ENCODE measurements at regions not wholly inside any gene's neighbourhood (a gene's known extent, or its start where the extent isn't known, plus 50 kb on each side); places are given as distances from the start of the nearest gene placed in this dataset.
"Not testable (repeated sequence)": the region's sequence is repeated elsewhere in the genome, so short reads cannot be mapped to it uniquely, and the experiment has no call there.

DNA sequence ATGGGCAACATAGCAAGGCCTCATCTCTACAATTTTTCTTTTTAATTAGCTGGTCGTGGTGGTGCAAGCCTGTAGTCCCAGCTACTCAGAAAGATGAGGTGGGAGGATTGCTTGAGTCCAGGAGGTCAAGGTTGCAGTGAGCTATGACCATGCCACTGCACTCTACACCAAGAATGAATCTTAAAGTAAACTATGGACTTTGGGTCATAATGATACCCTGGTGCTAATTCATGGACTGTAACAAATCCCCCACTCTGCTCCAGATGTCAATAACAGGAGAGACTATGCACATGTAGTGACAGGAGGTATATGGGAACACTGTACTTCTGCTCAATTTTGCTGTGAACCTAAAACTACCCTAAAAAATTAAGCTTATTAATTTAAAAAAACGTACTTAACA is 155.4 kb downstream of the CEMIP2 start:
- Histone ChIP-seq H3K9me3 (ENCODE audit: control insufficient read depth, low read length) (no peaks in the 10 kb centered on the region), H3K4me1 (ENCODE audit: control insufficient read depth, insufficient read depth, low read length) (peaks cover 2% of the 10 kb centered on the region), H3K27me3 (ENCODE audit: control insufficient read depth, insufficient read depth) (no peaks in the 10 kb centered on the region), H3K4me3 (ENCODE audit: low read length) (no peak overlapping the region), H3K27ac (ENCODE audit: low read length) (no peak overlapping the region)
- no peak for ATAC-seq
- WGBS: 66% methylated on average over 2 of the region's 2 CpGs
- intact Hi-C loops (cut with DNase I): no loop called here
- DNase-seq: no peak

- no peaks in the 10 kb centered on the region for H3K27me3 ChIP-seq (ENCODE audit: control insufficient read depth, insufficient read depth)
- DNase-seq: no peak
- H3K9me3 ChIP-seq (ENCODE audit: control insufficient read depth, low read length): no peaks in the 10 kb centered on the region
- H3K4me3 ChIP-seq (ENCODE audit: low read length): no peak overlapping the region
- peaks cover 2% of the 10 kb centered on the region for H3K4me1 ChIP-seq (ENCODE audit: control insufficient read depth, insufficient read depth, low read length)
- no peak for ATAC-seq
- WGBS: 95% methylated on average over 1 of the region's 1 CpG
- intact Hi-C loops (cut with DNase I): loop anchor here in 2 of 4 donors (10.0 kb wide), 3 partner anchors 95 to 205 kb away; partner anchors contain the start of gene CEMIP2 (in 2 of the 2)
- H3K27ac ChIP-seq (ENCODE audit: low read length): no peak overlapping the region
These were observed 158.9 kb downstream of the CEMIP2 start for GRCh38 chr9:71609448-71609830.

GRCh38 chr9:71608825-71609447 is 159.4 kb downstream of the CEMIP2 start:
- intact Hi-C loops (cut with DNase I): loop anchor here in 2 of 4 donors (10.0 kb wide), 3 partner anchors 96 to 206 kb away; partner anchors contain the start of gene CEMIP2 (in 2 of the 2)
- Histone ChIP-seq H3K4me3 (ENCODE audit: low read length) (no peak overlapping the region), H3K9me3 (ENCODE audit: control insufficient read depth, low read length) (no peaks in the 10 kb centered on the region), H3K4me1 (ENCODE audit: control insufficient read depth, insufficient read depth, low read length) (peaks cover 2% of the 10 kb centered on the region), H3K27ac (ENCODE audit: low read length) (no peak overlapping the region), H3K27me3 (ENCODE audit: control insufficient read depth, insufficient read depth) (no peaks in the 10 kb centered on the region)
- ATAC-seq: peak in 1 of 2 donors; percentile 78
- no peak for DNase-seq
- 67% methylated on average over 4 of the region's 4 CpGs for WGBS

GRCh38 chr9:71608021-71608420 is 160.3 kb downstream of the CEMIP2 start:
- no peak for DNase-seq
- WGBS: 92% methylated on average over 4 of the region's 4 CpGs
- no peak for ATAC-seq
- intact Hi-C loops (cut with DNase I): loop anchor here in 2 of 4 donors (10.0 kb wide), 3 partner anchors 97 to 207 kb away; partner anchors contain the start of gene CEMIP2 (in 2 of the 2)
- no peak overlapping the region for H3K27ac ChIP-seq (ENCODE audit: low read length)
- no peak overlapping the region for H3K4me3 ChIP-seq (ENCODE audit: low read length)
- peaks cover 2% of the 10 kb centered on the region for H3K4me1 ChIP-seq (ENCODE audit: control insufficient read depth, insufficient read depth, low read length)
- no peaks in the 10 kb centered on the region for H3K27me3 ChIP-seq (ENCODE audit: control insufficient read depth, insufficient read depth)
- H3K9me3 ChIP-seq (ENCODE audit: control insufficient read depth, low read length): no peaks in the 10 kb centered on the region

DNA sequence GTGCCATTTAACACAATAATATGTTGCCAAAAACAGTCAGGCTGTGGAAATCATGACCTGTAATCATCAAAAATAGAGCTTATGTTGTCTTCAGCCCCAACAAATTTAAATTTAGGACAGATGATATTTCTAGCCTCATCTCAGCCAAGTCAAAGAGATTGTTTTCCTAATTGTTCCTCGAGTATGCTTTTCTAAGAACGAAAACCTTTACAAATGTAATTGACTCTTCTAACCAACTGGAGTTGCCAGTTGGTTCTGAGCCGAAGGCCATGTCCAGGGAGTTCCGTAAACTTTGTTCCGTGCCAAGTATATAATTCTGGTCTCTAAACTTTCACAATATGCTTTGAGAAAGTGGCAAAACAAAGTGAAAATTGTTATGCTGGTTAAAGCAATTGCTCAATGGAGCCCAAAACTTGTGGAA is 160.8 kb downstream of the CEMIP2 start:
- peak in 1 of 2 donors; percentile 22 for ATAC-seq
- WGBS: 69% methylated on average over 5 of the region's 5 CpGs
- Histone ChIP-seq H3K9me3 (ENCODE audit: control insufficient read depth, low read length) (no peaks in the 10 kb centered on the region), H3K27ac (ENCODE audit: low read length) (no peak overlapping the region), H3K4me3 (ENCODE audit: low read length) (no peak overlapping the region), H3K4me1 (ENCODE audit: control insufficient read depth, insufficient read depth, low read length) (peaks cover 2% of the 10 kb centered on the region), H3K27me3 (ENCODE audit: control insufficient read depth, insufficient read depth) (no peaks in the 10 kb centered on the region)
- intact Hi-C loops (cut with DNase I): loop anchor here in 3 of 4 donors (2.0 to 10.0 kb wide), 4 partner anchors 13 to 207 kb away; partner anchors contain the start of gene CEMIP2 (in 2 of the 3)
- peak in 1 of 3 donors; percentile 19 for DNase-seq

- Histone ChIP-seq H3K27me3 (ENCODE audit: control insufficient read depth, insufficient read depth) (no peaks in the 10 kb centered on the region), H3K4me1 (ENCODE audit: control insufficient read depth, insufficient read depth, low read length) (peaks cover 2% of the 10 kb centered on the region), H3K27ac (ENCODE audit: low read length) (no peak overlapping the region), H3K4me3 (ENCODE audit: low read length) (no peak overlapping the region), H3K9me3 (ENCODE audit: control insufficient read depth, low read length) (no peaks in the 10 kb centered on the region)
- intact Hi-C loops (cut with DNase I): loop anchor here in 2 of 4 donors (10.0 kb wide), 3 partner anchors 100 to 210 kb away; partner anchors contain the start of gene CEMIP2 (in 2 of the 2)
- 61% methylated on average over 5 of the region's 5 CpGs for WGBS
- DNase-seq: peak; percentile 70 to 84 (median 76)
- ATAC-seq: peak; percentile 52 to 86
These were observed 163.9 kb downstream of the CEMIP2 start for GRCh38 chr9:71604197-71605063.

- no peak for ATAC-seq
- Histone ChIP-seq H3K9me3 (ENCODE audit: control insufficient read depth, low read length) (no peaks in the 10 kb centered on the region), H3K4me3 (ENCODE audit: low read length) (no peak overlapping the region), H3K4me1 (ENCODE audit: control insufficient read depth, insufficient read depth, low read length) (no peaks in the 10 kb centered on the region), H3K27me3 (ENCODE audit: control insufficient read depth, insufficient read depth) (no peaks in the 10 kb centered on the region), H3K27ac (ENCODE audit: low read length) (no peak overlapping the region)
- intact Hi-C loops (cut with DNase I): loop anchor here in 2 of 4 donors (10.0 kb wide), 3 partner anchors 102 to 212 kb away; partner anchors contain the start of gene CEMIP2 (in 2 of the 2)
- no peak for DNase-seq
These were observed 165.7 kb downstream of the CEMIP2 start for GRCh38 chr9:71602652-71603051.

GRCh38 chr9:71595762-71596161 is 172.6 kb downstream of the CEMIP2 start:
- ATAC-seq; intact Hi-C loops (cut with DNase I): not testable (repeated sequence)

GRCh38 chr9:71594541-71594940 is 173.8 kb downstream of the CEMIP2 start:
- Histone ChIP-seq H3K27me3 (ENCODE audit: control insufficient read depth, insufficient read depth) (no peaks in the 10 kb centered on the region), H3K4me3 (ENCODE audit: low read length) (no peak overlapping the region), H3K27ac (ENCODE audit: low read length) (no peak overlapping the region), H3K4me1 (ENCODE audit: control insufficient read depth, insufficient read depth, low read length) (no peaks in the 10 kb centered on the region), H3K9me3 (ENCODE audit: control insufficient read depth, low read length) (no peaks in the 10 kb centered on the region)
- intact Hi-C loops (cut with DNase I): no loop called here
- no peak for DNase-seq
- WGBS: 79% methylated on average over 3 of the region's 3 CpGs
- ATAC-seq: no peak

More at GRCh38 chr9:71595762-71596161, 172.6 kb downstream of the CEMIP2 start:
- not testable (repeated sequence) for DNase-seq; H3K9me3 ChIP-seq (ENCODE audit: control insufficient read depth, low read length); H3K4me3 ChIP-seq (ENCODE audit: low read length); H3K27ac ChIP-seq (ENCODE audit: low read length); H3K27me3 ChIP-seq (ENCODE audit: control insufficient read depth, insufficient read depth); H3K4me1 ChIP-seq (ENCODE audit: control insufficient read depth, insufficient read depth, low read length)
- 83% methylated on average over 12 of the region's 12 CpGs for WGBS

DNA sequence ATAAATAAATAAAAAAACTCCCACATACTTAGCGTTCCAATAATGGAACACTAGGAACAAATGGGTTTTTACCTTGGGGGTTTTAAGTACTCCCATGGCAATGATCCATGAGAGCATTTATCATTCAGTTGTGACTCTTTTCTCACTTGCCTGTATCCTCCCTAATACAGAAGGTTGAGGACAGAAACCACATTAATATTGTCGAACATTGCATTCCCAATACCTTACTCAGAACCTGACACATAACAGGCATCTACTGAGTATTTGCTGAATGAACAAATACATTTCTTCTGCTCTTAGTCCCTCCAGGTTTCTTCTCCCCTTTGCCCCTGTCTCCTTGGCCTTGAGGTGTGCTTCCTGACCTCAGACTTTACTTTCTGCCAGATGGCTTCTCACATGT is 175.9 kb downstream of the CEMIP2 start:
- no peak for DNase-seq

DNA sequence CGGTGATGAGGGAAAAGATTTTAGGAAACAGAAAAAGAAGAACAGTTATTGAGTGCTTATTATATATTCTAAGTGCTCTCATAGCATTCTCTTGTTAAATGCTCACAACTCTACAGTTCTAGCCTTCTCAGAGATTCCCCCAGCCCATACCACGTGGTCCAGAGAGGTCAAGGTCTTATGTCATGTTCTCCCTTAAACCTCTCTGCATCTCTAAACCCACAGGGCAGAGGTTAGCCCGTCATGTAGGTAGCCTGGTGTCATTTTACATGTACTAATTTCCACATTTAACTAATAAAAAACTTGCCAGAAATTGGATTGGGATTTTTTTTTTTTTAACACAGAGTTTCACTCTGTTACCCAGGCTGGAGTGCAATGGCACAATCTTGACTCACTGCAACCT is 178.0 kb downstream of the CEMIP2 start:
- ATAC-seq (no peak), DNase-seq (no peak)
- Histone ChIP-seq H3K9me3 (ENCODE audit: control insufficient read depth, low read length) (no peaks in the 10 kb centered on the region), H3K4me1 (ENCODE audit: control insufficient read depth, insufficient read depth, low read length) (no peaks in the 10 kb centered on the region), H3K27me3 (ENCODE audit: control insufficient read depth, insufficient read depth) (no peaks in the 10 kb centered on the region), H3K27ac (ENCODE audit: low read length) (no peak overlapping the region), H3K4me3 (ENCODE audit: low read length) (no peak overlapping the region)
- WGBS: 69% methylated on average over 3 of the region's 3 CpGs
- intact Hi-C loops (cut with DNase I): no loop called here

More for the DNA sequence above, 175.9 kb downstream of the CEMIP2 start:
- 93% methylated on average over 2 of the region's 2 CpGs for WGBS
- H3K27ac ChIP-seq (ENCODE audit: low read length): no peak overlapping the region
- no peaks in the 10 kb centered on the region for H3K9me3 ChIP-seq (ENCODE audit: control insufficient read depth, low read length)
- H3K4me1 ChIP-seq (ENCODE audit: control insufficient read depth, insufficient read depth, low read length): no peaks in the 10 kb centered on the region
- H3K4me3 ChIP-seq (ENCODE audit: low read length): no peak overlapping the region
- ATAC-seq: no peak
- no peaks in the 10 kb centered on the region for H3K27me3 ChIP-seq (ENCODE audit: control insufficient read depth, insufficient read depth)
- intact Hi-C loops (cut with DNase I): no loop called here

Data from right cardiac atrium (tissue), 5 donors.